GM18511 (cell line): ENCODE measurements at regions not wholly inside any gene's neighbourhood (a gene's known extent, or its start where the extent isn't known, plus 50 kb on each side); places are given as distances from the start of the nearest gene placed in this dataset.
A peak's percentile ranks its signal among the peaks of the same experiment; 100 is the strongest.

Experiments used
- ATAC-seq: cut with Tn5 transposase; IDR thresholded peaks from one replicate; pipeline ENCODE4 v1.9.1; 2021; ENCODE audit warnings: mild to moderate bottlenecking, moderate library complexity; ENCODE audit not compliant: unreplicated experiment

DNA sequence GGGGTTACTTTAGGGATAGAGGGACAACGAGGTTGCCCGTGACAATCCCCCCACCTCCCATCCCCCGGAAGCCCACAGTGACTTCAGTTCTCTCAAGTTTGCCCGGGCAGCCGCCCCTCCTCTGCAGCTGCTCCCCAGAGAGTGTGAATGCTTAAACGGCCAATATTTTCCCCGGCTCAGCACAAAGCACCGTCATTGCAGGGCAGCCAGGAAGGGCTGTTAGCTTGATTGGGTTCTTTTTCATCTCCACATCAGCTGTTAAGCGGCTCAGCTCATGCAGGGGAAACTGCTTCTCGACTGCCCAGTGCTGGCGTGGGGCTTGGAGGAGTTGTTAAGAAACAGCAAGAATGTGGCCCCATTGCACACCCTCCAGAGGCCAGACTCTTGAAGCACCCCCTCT lies 120.5 kb upstream of the NCOR2 start:
- ATAC-seq: no peak

DNA sequence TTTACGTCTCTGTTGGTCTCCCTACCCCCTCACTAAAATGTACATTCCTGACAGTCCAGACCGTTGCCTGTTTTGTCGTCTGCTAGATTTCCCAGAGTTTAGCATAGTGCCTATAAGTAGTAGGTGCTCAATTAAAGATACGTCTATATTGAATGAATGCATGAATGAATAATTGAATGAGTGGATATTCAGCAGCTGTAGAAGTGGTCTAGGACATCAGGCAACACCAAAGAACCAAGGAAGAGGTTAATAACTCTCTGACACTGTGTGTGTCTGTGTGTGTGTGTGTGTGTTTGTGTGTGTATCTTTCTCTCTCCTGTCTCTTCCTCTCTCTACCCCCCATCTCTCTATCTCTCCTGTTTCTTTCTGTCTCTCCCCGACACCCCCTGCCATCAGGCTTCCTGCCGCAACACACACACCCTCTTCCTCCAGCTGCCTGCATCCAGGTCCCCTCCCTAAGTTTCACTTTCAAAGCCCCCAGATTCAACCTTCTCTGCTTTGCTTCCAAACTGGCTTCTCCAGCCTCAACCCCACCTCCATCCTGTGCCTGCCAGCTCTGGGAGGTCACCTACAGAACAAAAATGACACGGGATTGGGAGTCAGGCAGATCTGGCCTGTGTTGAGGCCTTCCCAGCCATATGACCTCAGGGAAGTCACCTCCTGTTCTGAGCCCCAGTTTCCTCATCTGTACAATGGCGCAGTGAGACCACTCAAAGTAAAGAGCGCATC lies 119.9 kb upstream of the NCOR2 start:
- ATAC-seq: no peak

DNA sequence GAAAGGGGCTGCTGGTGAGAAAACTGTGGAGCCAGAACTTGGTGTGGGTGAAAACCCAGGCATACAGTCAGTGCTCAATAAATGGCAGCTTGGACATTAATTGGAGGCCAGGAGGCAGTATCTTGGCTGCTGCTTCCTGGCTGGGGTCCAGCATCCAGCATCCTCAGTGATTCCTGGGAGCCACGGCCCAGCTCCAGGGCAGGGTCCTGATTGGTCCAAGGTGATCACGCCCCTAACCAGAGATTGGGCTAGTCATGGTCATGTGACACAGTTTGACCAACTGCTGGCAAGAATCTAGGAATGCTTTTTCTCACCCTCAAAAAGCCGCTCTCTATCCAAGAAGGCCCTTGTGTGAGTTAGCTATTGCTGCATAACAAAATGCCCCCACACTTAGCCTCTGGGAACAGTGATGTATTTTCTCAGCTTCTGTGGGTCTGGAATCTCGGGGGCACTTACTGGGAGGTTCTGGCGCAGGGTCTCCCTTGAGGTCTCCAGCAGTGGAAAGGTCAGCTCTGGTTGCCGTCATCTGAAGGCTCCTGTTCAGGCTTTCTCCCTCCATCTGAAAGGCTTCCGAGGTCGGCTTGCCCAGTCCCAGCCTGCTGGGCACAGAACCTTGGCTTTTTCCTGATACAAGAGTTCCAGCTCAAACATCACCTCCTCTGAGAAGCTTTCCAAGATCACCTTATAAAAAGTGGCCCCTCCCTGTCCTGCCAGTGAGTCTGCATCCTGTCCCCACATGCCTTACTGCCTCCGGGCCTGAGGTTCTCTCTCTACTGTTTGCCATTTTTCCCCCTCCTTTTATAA lies 119.2 kb upstream of the NCOR2 start:
- ATAC-seq: no peak

DNA sequence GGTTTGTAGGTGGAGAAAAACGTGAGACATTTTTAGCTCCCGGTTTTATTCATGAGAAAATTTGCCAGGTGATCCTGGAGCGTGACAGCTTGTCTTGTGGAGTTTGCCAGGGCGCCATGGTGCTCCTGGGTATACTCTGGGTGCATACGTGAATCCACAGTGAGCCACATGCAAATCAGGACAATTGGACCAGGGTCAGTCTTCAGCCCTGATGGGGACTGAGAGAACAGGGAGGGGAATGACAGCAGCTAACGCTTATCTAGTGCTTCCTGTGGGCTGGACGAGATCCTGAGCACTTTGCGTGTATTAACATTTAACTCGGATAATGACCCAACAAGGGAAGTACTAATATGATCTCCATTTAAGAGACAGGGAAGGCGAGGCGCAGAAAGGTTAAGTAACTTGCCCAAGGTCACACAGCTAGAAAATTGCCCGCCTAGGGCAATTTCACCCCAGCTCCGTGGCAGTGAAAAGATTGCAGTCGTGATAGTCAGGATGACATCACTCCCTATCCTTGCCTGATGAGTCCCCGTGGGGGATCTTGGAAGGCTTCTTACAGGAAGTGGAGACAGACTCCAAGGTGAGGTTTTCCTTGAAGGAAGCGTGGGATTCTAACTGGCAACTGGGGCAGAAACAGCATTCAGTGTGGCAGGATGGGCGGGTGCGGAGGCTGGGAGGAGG lies 118.4 kb upstream of the NCOR2 start:
- no peak for ATAC-seq

DNA sequence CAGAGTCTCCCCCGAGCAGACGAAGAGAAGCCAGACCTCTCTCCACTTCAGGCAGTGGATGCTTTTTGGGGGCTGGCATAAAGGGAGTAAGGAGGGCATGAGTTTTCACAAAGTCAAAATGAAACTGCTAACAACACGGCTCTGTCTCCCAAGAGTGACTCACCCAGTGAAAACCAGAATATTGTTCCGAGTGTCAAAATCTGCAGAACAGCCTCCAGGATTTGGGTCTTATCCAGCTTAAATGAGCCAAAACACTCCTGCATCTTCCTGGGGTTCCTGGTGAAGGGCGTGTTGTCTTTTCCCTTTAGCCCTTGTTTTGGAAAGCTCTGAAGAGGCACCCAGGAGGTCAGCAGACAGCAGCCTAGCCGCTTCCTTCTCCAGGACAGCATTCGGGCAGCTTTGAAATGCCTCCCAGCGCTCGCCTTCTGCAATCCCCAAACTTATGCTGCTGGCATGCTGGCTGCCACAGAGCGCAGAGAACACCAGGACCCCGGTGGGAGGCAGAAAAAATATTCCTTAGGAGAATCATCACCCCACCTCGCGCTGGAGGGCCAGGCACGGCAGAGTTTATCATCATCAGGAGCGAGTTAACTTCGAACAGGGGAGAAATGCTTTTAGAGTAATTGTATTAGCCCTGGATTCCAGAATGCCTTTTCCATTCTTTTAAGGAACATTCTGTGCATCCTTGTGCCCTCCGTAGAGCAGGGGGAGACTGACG lies 117.7 kb upstream of the NCOR2 start:
- peak; percentile 57 for ATAC-seq

DNA sequence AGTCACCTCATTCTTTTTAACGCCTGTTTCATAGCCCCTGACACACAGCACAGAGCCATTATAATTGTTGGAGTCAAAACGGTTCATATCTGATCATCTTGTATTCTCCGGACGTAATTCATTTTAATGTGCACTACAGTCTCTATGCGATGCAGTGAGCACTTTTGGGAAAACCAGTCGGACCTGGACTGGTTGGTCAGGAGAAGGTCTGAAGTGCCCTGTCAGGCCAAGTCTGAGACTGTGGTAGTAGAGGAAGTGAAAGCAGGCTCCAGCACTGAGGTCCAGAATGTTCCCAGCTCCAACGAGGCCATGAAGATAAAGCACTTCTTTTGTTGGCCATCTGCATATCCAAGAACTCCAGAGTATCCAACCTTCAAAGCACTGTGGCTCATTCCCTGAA lies 117.1 kb upstream of the NCOR2 start:
- ATAC-seq: no peak

DNA sequence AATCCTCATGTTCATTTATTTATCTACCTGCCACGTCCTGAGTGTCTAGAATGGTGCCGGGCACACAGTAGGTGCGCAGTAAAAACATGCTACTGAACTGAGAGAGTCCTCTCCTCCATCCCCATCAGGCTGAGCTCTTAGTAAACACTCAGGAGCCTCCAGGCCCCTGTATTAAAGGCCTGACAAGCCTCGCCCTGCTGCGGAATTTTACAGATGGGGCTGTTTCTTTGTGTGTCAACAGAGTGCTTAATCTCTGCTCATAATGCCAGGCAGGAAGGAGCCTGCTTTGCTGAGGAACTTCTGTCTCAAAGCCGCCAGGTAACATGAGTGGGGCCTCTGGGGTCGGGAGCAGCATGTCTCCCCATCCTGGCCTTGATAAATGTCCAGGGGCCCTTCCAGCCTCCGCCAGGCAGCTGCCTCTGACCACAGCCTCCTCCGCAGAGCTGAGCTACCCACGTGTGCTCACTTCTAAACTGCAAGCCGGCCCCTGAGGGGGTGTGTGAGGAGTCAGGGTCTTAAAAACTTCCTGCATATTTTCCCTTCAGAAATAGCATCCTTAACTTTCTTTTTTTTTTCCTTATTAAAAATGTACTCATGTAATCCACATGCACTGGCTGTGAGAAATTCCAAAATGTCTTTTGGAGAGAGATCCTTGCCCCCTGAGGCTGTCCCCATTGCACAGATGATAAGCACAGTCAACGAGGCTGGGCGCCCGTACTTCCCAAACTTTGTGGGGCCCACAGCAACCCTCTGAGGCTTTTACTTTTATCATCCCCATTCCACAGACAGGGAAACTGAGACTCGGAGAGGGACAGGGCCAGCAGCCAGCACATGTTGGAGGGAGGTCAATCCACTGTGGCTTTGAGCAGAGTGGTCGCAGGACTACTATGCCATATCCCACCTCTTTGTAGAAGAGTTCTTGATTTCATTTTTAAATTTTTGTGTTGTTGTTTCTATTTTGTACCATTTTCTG lies 116.0 kb upstream of the NCOR2 start:
- ATAC-seq: no peak

DNA sequence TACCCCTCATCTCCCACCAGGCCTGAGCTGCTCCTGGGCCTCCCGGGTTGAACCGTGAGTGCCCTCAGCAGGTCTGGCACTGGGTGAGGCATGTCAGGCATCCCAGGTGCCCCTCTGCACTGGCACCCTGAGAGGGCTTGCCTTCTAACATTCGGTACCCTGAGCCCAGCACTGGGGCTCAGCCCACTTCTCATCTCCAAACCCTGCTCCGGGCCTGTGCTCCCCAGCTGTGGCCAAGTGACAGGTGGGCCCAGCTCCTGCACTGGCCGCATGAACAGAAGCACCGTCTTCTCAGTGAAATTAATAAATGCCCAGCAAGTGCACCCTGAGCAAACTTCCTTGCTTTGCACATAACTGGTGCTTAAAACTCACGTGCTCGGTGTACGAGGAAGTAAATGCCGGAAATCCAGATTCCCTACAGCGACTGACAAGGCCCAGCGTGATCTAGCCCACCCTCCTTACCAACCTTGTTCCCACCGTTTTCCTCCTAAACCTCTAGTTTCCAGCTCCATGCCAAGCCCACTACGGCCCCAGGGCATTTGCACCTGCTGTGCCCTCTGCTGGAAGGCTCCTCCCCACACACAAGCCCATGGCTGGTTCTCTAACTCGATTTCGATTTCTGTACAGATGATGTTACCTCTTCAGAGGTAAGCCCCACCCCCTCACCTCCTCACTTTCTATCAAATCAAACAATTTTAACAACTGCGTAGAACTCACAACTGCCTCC lies 115.2 kb upstream of the NCOR2 start:
- ATAC-seq: no peak

DNA sequence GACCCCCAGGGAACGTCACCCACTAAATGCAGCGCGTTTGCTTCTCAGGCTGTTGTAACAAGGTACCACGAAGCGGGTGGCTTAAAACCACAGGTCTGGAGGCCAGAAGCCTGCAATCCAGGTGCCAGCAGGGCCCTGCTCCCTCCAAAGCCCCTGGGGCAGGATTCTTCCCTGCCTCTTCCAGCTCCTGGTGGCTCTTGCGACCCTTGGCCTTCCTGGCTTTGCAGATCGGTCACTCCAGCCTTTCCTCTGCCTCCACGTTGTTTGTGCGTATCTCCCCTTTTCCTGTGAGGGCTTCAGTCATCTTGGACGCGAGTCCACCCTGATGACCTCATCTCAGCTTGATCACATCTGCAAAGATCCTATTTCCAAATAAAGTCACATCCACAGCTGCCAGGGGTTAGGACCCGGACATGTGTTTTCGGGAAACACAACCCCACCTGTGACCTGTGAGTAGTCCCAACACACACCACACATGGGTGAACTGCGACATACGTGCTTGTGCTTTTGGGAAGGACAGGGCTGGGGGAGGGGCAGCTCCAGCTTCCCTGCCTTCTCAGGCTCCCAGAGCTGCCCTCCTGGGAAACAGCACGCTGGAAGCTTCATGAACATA lies 114.5 kb upstream of the NCOR2 start:
- ATAC-seq: no peak

DNA sequence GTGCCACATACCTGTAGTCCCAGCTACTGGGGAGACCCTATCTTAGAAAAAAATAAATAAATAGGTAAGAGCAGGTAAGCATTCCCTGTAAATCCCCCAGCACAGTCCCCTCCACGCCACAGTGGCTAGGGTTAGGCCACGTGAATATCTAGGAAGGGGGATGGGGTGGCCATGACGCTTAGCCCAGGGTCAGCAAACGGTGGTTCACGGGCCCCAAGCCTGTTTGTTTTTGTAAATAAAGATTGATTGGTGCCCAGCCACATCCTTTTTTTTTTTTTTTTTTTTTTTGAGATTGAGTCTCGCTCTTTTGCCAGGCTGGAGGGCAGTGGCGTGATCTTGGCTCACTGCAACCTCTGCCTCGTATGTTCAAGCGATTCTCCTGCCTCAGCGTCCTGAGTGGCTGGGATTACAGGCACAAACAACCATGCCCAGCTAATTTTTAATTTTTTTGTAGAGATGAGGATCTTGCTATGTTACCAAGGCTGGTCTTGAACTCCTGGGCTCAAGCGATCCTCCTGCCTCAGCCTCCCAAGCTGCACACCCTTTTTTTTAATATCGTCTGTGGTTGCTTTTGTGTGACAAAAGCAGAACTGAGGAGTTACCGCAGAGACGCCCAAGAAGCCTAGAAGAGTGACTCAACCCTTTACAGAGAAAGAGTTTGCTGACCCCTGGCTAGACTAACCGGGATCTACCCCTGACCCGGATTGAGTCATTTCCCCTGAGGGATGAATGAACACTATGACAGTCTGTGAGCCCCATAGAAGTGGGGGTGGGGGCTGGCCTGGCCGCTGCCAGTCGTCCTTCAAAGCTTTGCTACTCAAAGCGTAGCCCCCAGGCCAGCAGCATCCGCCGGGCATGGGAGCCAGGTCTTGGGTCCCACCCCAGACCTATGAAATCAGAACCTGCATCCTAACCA lies 113.7 kb upstream of the NCOR2 start:
- no peak for ATAC-seq

DNA sequence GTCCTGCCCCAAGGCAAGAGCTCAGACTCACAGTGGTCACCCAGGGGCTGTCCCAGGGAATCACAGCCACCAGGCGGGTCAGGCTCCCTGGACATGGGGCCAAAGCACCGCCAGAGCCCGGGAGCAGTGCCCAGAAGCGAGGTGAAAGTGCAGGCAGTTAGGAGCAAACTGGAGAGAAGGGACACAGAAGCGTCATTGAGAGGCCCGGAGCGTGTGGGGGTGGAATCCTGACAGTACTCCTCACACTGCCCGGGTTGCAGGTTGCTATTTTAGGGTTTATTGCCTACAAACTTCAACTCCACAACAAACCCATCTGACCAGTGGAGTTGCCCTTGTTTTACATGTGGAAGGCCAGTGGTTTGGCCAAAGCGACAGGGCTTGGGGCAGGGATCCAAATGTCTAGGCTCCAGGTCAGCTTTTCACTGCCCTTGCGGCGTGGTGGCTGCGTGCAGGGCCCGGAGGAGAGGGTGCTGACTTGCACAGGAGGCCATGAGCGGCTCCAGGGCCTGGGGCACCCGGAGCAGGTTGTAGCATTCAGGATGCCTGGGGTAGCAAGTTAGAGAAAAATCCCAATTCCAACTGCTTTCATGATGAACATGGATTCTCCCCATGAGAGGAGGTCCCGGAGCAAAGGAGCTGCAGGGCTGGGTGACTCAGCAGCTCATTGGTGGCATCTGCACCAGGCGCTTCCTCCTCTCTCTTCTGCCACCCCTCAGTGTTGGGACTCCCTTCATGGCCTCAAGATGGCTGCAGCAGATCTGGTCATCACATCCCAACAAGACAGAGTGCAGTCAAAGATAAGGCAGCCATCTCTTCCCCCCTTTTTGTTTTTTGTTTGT lies 112.3 kb upstream of the NCOR2 start:
- no peak for ATAC-seq

DNA sequence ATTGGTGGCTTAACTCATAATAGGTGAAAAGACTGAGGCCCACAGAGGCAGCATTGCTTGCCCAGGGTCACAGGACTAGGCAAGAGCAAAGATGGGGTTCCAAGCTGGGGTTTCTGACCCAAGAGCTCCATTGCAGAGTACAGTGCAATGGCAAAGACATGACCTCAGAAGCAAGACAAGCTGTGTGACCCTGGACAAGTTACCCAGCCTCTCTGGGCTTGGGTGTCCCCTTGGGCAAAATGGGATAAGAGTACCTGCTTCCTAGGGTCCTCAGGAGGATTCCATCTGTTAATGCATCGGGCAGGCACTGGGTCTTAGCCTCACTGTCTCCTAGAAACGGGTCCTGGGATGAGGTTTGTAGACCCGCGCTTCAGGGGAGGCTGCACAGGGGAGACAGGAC lies 111.6 kb upstream of the NCOR2 start:
- ATAC-seq: no peak

DNA sequence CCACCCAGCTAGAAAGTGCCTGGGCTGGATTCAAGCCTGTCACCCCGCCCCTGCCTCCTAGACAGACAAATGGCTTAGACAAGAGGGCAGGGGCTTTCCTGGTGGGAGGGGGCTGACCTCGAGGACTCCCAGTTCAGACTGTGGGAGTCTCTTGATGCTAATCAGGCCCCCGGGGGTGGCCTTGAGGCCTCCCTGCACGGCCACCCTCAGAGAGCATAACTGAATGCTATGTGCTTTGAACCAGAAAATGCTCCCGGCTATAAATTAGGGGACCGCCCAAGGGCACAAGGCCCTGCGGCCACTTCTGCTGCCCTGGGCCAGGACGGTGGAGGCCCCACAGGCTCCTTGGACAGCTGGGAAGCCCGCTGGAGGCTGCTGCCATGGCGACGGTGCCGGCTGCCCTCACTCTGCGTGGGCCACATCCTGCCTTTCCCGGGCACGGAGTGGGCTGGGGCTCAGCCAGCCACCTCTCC lies 111.0 kb upstream of the NCOR2 start:
- no peak for ATAC-seq

DNA sequence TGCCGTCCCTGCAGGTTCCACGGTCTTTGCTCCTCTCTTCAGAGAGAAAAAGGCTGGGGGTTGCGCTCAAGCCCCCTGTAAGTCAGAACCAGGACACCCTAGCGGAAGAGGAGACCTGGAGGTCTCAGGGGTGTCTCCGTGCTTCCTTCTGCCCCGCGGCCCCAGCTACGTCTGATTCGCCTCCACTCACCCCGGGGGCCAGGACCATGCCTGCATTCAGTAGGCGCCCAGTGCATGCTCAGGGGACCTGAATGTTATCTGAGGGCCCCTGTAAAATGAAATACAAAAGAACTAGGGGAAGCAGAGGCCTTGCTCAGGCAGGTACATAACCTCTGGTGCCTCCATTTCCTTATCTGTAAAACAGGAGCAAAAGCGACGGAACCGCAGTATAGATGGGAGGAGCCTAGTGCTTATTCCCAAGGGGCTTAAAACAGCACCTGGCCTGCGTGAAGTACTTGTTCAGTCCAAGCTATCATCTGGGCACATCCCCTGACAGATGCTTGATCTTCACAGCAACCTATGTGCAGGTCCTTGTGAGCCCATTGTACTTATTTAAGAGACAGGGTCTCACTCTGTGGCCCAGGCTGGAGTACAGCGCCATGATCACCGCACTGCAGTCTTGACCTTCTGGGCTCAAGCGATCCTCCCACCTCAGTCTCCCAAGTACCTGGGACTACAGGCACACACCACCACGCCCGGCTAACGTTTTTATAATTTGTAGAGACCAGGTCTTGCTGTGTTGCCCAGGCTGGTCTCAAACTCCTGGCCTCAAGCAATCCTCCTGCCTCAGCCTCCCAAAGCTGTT lies 110.3 kb upstream of the NCOR2 start:
- ATAC-seq: no peak

DNA sequence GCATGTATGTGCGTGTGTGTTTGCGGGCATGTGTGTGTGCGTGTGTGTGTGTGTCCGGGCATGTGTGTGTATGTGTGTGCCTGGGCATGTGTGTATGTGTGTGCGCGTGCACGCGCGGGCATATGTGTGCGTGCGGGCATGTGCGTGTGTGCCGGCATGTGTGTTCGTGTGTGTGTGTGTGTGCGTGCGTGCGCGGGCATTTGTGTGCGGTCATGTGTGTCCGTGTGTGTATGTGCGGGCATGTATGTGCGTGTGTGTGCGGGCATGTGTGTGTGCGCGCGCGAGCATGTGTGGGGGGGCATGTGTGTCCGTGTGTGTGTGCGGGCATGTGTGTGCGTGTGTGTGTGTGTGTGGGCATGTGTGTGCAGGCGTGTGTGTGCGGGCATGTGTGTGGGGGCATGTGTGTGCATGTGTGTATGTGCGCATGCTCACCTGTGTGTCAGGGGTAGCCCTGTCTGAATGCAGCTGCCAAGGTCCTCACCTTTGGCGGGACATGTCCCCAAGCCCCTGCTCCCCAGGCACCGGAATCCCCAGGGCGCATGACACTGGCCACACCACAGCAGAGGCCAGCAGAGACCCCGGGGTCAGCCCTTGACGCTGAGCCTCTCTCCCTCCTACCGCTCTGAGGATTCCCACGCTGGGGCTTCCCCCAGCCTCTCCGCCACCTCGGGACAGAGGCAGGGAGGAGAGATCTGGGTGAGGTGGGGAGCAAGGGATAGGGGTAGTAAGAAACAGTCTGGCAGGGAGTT lies 109.5 kb upstream of the NCOR2 start:
- no peak for ATAC-seq
